Loucy (cell line): ENCODE measurements at regions not wholly inside any gene's neighbourhood (a gene's known extent, or its start where the extent isn't known, plus 50 kb on each side); places are given as distances from the start of the nearest gene placed in this dataset.

Experiments used
- H2AFZ ChIP-seq: fragments of 200-600 bp; sonication (generic); 2 replicates; pipeline ENCODE4 v1.6.0; 2016; ENCODE audit warnings: antibody characterized with exemption, mild to moderate bottlenecking, low read length, moderate library complexity
- H3F3A ChIP-seq: fragments of 200-600 bp; 2 replicates; pipeline ENCODE4 v1.6.0; 2016; ENCODE audit warnings: antibody characterized with exemption, low read depth, mild to moderate bottlenecking
- H3K27me3 ChIP-seq: fragments of 200-600 bp; sonication (generic); 2 replicates; pipeline ENCODE4 v1.6.1; 2014; ENCODE audit warnings: low read length, mild to moderate bottlenecking; ENCODE audit not compliant: insufficient read depth, poor library complexity, severe bottlenecking
- H3K36me3 ChIP-seq: fragments of 200-600 bp; sonication (generic); 2 replicates; pipeline ENCODE4 v1.6.1; 2016; ENCODE audit warnings: low read length; ENCODE audit not compliant: insufficient read depth
- H3K4me1 ChIP-seq: fragments of 200-600 bp; sonication (generic); 2 replicates; pipeline ENCODE4 v1.5.1; 2014; ENCODE audit warnings: low read length, mild to moderate bottlenecking; ENCODE audit not compliant: insufficient read depth, poor library complexity, severe bottlenecking
- H3K4me2 ChIP-seq: fragments of 200-600 bp; sonication (generic); 2 replicates; pipeline ENCODE4 v1.6.0; 2014; ENCODE audit warnings: antibody characterized with exemption, low read length, low read depth, mild to moderate bottlenecking; ENCODE audit not compliant: poor library complexity, severe bottlenecking
- H3K4me3 ChIP-seq: fragments of 200-600 bp; sonication (generic); 2 replicates; pipeline ENCODE4 v1.5.1; 2014; ENCODE audit warnings: low read length, mild to moderate bottlenecking, mixed read lengths; ENCODE audit not compliant: poor library complexity, severe bottlenecking
- H3K79me2 ChIP-seq: fragments of 200-600 bp; sonication (generic); 2 replicates; pipeline ENCODE4 v1.6.1; 2014; ENCODE audit warnings: low read length; ENCODE audit not compliant: insufficient read depth
- H3K9ac ChIP-seq: fragments of 200-600 bp; sonication (generic); 2 replicates; pipeline ENCODE4 v1.6.0; 2014; ENCODE audit warnings: mild to moderate bottlenecking, low read depth, low read length, moderate library complexity; ENCODE audit not compliant: poor library complexity, severe bottlenecking
- H3K9me2 ChIP-seq: fragments of 200-600 bp; sonication (generic); replicated peaks from 2 replicates; pipeline ENCODE4 v1.6.1; 2016; ENCODE audit warnings: low read depth, low read length, mixed read lengths
- H3K9me3 ChIP-seq: fragments of 200-600 bp; sonication (generic); 2 replicates; pipeline ENCODE4 v1.6.1; 2014; ENCODE audit warnings: mild to moderate bottlenecking, antibody characterized with exemption, low read length, low read depth; ENCODE audit not compliant: insufficient read depth
- H4K20me1 ChIP-seq: fragments of 200-600 bp; sonication (generic); 2 replicates; pipeline ENCODE4 v1.6.0; 2014; ENCODE audit warnings: antibody characterized with exemption, low read length, mild to moderate bottlenecking; ENCODE audit not compliant: insufficient read depth, poor library complexity, severe bottlenecking
- CTCF ChIP-seq: fragments of 200-600 bp; sonication (generic); conservative IDR thresholded peaks from 2 replicates; pipeline ENCODE4 v1.5.1; 2014; ENCODE audit warnings: mild to moderate bottlenecking, antibody characterized with exemption, low read length
- EZH2phosphoT487 ChIP-seq: fragments of 200-600 bp; IDR thresholded peaks from 2 replicates; pipeline ENCODE4 v1.6.1; 2018; ENCODE audit warnings: antibody characterized with exemption, mild to moderate bottlenecking, moderate library complexity, borderline replicate concordance

GRCh38 chr2:138176862-138177439 lies 212.7 kb downstream of the HNMT start:
- Histone ChIP-seq H3K79me2 (no peaks in the 10 kb centered on the region), H4K20me1 (no peaks in the 10 kb centered on the region), H3K9me2 (no peaks in the 10 kb centered on the region), H3K27me3 (no peaks in the 10 kb centered on the region), H3F3A (no peaks in the 10 kb centered on the region), H3K36me3 (no peaks in the 10 kb centered on the region), H3K4me1 (no peaks in the 10 kb centered on the region), H3K4me2 (no peak overlapping the region), H3K9me3 (no peaks in the 10 kb centered on the region), H3K4me3 (no peak overlapping the region), H2AFZ (no peak overlapping the region), H3K9ac (no peak overlapping the region)
- TF ChIP-seq EZH2phosphoT487 = no peak
- no peak for TF ChIP-seq CTCF

GRCh38 chr2:138177693-138178092 lies 213.4 kb downstream of the HNMT start:
- no peaks in the 10 kb centered on the region for H3K27me3 ChIP-seq
- TF ChIP-seq CTCF = no peak
- no peak for TF ChIP-seq EZH2phosphoT487
- no peaks in the 10 kb centered on the region for H4K20me1 ChIP-seq
- no peaks in the 10 kb centered on the region for H3K79me2 ChIP-seq
- no peaks in the 10 kb centered on the region for H3K9me2 ChIP-seq
- no peak overlapping the region for H3K9ac ChIP-seq
- no peak overlapping the region for H3K4me2 ChIP-seq
- no peaks in the 10 kb centered on the region for H3K4me1 ChIP-seq
- no peaks in the 10 kb centered on the region for H3F3A ChIP-seq
- no peak overlapping the region for H3K4me3 ChIP-seq
- no peak overlapping the region for H2AFZ ChIP-seq
- no peaks in the 10 kb centered on the region for H3K9me3 ChIP-seq
- H3K36me3 ChIP-seq = no peaks in the 10 kb centered on the region

GRCh38 chr2:138180692-138181386 lies 216.6 kb downstream of the HNMT start:
- Histone ChIP-seq H3F3A (no peaks in the 10 kb centered on the region), H3K36me3 (no peaks in the 10 kb centered on the region), H3K4me2 (no peak overlapping the region), H2AFZ (no peak overlapping the region), H3K79me2 (no peaks in the 10 kb centered on the region), H3K9me3 (no peaks in the 10 kb centered on the region), H3K9ac (no peak overlapping the region), H3K4me1 (no peaks in the 10 kb centered on the region), H3K4me3 (no peak overlapping the region), H3K27me3 (no peaks in the 10 kb centered on the region), H4K20me1 (no peaks in the 10 kb centered on the region), H3K9me2 (no peaks in the 10 kb centered on the region)
- TF ChIP-seq CTCF = no peak
